Lung (tissue), 11 donors: ENCODE measurements at regions not wholly inside any gene's neighbourhood (a gene's known extent, or its start where the extent isn't known, plus 50 kb on each side); places are given as distances from the start of the nearest gene placed in this dataset.

Experiments
- ATAC-seq: fragments of 200-7000 bp; cut with Tn5 transposase; one replicate; pipeline ENCODE4 v1.9.1; 2020; ENCODE audit warnings: moderate number of reproducible peaks; ENCODE audit not compliant: insufficient read depth, low FRiP score
- DNase-seq, 3 donors: peaks; one replicate each; pipeline ENCODE4 v3.0.0-alpha.2; 2013 to 2017
- H3K27ac ChIP-seq, 2 donors: one replicate each; pipeline ENCODE4 v1.5.1; 2013; ENCODE audit warnings: mild to moderate bottlenecking in 2 of 2, moderate library complexity in 2 of 2, control low read depth in 1 of 2, inconsistent platforms in 1 of 2, low read depth in 1 of 2, low read length in 1 of 2
- H3K27me3 ChIP-seq, 3 donors: one replicate each; pipeline ENCODE4 v1.5.1; 2013; ENCODE audit warnings: low read length in 2 of 3; ENCODE audit not compliant: control insufficient read depth in 3 of 3, insufficient read depth in 3 of 3
- H3K36me3 ChIP-seq, 4 donors: one replicate each; pipeline ENCODE4 v1.5.1; 2013; ENCODE audit warnings: low read length in 4 of 4, mild to moderate bottlenecking in 1 of 4, moderate library complexity in 1 of 4; ENCODE audit not compliant: control insufficient read depth in 4 of 4, insufficient read depth in 4 of 4
- H3K4me1 ChIP-seq, 5 donors: one replicate each; pipeline ENCODE4 v1.5.1; 2013; ENCODE audit warnings: low read length in 5 of 5, mild to moderate bottlenecking in 2 of 5, moderate library complexity in 1 of 5; ENCODE audit not compliant: control insufficient read depth in 5 of 5, insufficient read depth in 5 of 5
- H3K4me3 ChIP-seq: one replicate; pipeline ENCODE4 v1.5.1; 2013; ENCODE audit warnings: mild to moderate bottlenecking, control low read depth, moderate library complexity
- H3K9ac ChIP-seq, 2 donors: one replicate each; pipeline ENCODE4 v1.5.1; 2013; ENCODE audit warnings: low read length in 2 of 2, control low read depth in 1 of 2; ENCODE audit not compliant: insufficient read depth in 1 of 2
- H3K9me3 ChIP-seq, 4 donors: one replicate each; pipeline ENCODE4 v1.5.1; 2013; ENCODE audit warnings: low read length in 3 of 4, mild to moderate bottlenecking in 1 of 4, moderate library complexity in 1 of 4; ENCODE audit not compliant: control insufficient read depth in 4 of 4, insufficient read depth in 3 of 4
- CTCF ChIP-seq: IDR thresholded peaks from 2 replicates; pipeline ENCODE4 v1.5.1; 2012; ENCODE audit warnings: mild to moderate bottlenecking; ENCODE audit errors: control extremely low read depth, extremely low read depth
- WGBS, 2 donors: extraction: QIAGEN DNeasy Blood & Tissue Kit; methylation state at CpG; one replicate each; pipeline ENCODE4 v1.1.7; 2013; 5-methylcytosine and 5-hydroxymethylcytosine counted together
- donor health status: control.
- donor health status: control.
- donor health status: Bipolar disorder and iron deficiency.
- donor health status: healthy.
- donor health status: DM: yes; HTN: yes; CAD: no.

GRCh38 chr1:4108758-4109627, 208.9 kb upstream of the C1orf174 start:
- H3K27me3 ChIP-seq: peaks cover 0 to 9% (median 0%) of the 10 kb centered on the region in 3 donors
- peaks cover 0 to 10% (median 0%) of the 10 kb centered on the region in 5 donors for H3K4me1 ChIP-seq
- no peak overlapping the region for H3K9ac ChIP-seq
- no peaks in the 10 kb centered on the region for H3K36me3 ChIP-seq
- no peak for TF ChIP-seq CTCF
- ATAC-seq: no peak
- no peak overlapping the region for H3K4me3 ChIP-seq
- no peak overlapping the region for H3K27ac ChIP-seq
- peak in 2 of 3 donors; percentile 8 to 10 for DNase-seq
- 69 to 81% methylated on average over 27 to 29 of the region's 29 CpGs for WGBS, 2 donors
- peaks cover 0 to 8% (median 4%) of the 10 kb centered on the region in 4 donors for H3K9me3 ChIP-seq

- H3K4me1 ChIP-seq: peaks cover 0 to 10% (median 0%) of the 10 kb centered on the region in 5 donors
- H3K4me3 ChIP-seq: no peak overlapping the region
- 93 to 96% methylated on average over 10 of the region's 10 CpGs for WGBS, 2 donors
- peaks cover 0 to 9% (median 0%) of the 10 kb centered on the region in 3 donors for H3K27me3 ChIP-seq
- no peak overlapping the region for H3K9ac ChIP-seq
- peaks cover 0 to 7% (median 3%) of the 10 kb centered on the region in 4 donors for H3K9me3 ChIP-seq
- no peak for DNase-seq
- ATAC-seq: no peak
- no peak overlapping the region for H3K27ac ChIP-seq
- no peaks in the 10 kb centered on the region for H3K36me3 ChIP-seq
- TF ChIP-seq CTCF: no peak
Measured at GRCh38 chr1:4109628-4109940, 209.5 kb upstream of the C1orf174 start.

GRCh38 chr1:4110888-4111287, 210.8 kb upstream of the C1orf174 start:
- Histone ChIP-seq H3K4me3 (no peak overlapping the region), H3K9ac (no peak overlapping the region), H3K9me3 (peaks cover 0 to 6% (median 3%) of the 10 kb centered on the region in 4 donors), H3K27ac (no peak overlapping the region), H3K4me1 (peaks cover 0 to 10% (median 0%) of the 10 kb centered on the region in 5 donors), H3K27me3 (peaks cover 0 to 9% (median 0%) of the 10 kb centered on the region in 3 donors), H3K36me3 (no peaks in the 10 kb centered on the region)
- ATAC-seq (no peak), DNase-seq (no peak)
- TF ChIP-seq CTCF: no peak
- WGBS, 2 donors: 84 to 88% methylated on average over 8 of the region's 8 CpGs
